ENCODE measurements at regions not wholly inside any gene's neighbourhood (a gene's known extent, or its start where the extent isn't known, plus 50 kb on each side); places are given as distances from the start of the nearest gene placed in this dataset.

DNA sequence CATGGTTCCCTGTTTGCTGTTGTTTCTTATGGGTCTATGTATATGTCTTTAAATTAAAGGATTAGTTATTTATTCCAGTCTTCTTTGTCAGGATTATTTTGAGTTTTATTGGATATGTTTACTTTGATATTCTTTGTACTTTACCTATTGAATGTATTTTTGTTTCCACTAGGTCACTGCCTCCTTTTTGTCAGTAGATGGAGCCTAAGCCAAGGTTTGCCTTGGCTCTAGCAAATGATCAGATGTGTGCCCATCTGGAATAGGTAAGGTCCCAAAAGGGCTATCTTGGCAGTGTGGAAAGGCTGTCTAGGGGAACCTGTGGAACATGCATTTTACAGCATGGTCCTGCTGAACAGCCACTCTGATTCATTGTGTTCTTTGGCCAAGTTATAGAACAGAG lies 337.3 kb upstream of the GHITM start:
- no peak for DNase-seq

DNA sequence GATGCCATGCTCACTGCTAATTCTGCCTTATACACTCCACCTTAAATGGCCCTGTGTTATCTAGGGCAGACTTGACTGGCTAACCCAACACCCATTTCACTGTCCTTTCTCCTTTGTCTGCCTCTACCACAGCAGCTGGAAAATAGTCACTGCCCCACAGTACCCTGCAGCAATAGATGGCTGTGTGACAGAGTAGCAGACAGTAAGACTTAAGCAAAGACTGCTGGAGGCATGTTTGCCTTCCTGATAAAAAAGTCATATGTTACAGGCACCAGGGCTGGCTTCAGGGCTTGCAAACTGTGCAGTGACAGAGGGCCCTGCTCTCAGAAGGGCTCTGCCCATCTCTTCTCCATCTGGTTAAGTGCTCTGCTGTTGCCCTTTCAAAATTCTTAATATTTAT lies 332.6 kb upstream of the GHITM start:
- no peak for DNase-seq

DNA sequence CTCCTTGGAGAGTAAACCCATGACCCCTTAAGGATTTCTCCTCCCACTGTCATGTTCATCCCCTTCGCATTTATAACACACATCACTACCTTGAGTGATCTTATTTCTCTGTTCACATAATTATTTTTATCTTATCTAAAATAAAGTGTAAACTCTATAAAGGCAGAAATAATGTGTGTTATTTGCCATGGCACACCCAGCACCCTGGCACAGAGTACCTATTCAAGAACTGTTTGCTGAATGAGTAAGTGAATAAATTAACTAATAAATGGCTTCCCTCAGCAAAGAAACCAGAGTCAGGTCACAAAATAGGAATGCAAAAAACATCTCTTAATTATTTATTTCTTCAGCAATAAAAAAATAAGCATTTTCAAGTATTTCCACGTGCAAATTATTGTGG lies 330.3 kb upstream of the GHITM start:
- no peak for DNase-seq

DNA sequence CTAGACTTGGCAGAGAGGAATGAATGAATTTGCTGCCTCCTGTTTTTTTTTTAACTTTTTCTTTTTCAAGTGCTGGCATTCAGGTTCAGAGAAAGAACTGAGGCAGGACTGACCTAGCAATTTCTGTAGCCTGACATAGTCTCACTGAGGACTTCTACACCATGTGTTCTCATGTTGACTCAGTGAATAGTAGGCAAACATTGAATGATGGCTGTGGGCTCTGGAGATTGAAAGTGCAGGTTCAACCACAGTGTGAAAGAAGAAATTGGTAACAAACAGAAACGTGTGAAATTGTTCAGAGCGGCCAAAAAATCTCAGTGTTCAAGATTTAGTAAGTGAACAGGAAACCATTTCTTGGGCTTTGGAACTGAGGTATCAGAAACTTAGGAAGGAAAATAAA lies 322.4 kb upstream of the GHITM start:
- DNase-seq = no peak

DNA sequence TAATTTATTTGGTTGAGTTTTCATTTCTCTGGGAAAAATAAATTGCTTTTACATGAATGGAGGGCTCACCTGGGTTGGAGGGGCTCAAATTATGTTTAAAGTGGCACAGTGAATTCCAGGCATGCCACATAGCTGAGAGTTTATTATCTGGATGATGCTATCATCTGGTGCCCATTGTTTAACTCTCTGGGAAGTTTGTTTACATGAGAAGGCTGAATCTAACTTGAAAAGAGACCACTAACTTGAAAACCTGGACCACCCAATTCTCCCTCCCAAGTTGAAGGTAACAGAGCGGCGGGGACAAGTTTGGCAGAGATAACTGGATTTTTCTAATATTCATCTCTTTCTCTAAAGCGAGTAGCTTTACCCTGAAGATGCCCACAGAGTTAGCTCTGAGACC lies 321.5 kb upstream of the GHITM start:
- DNase-seq = no peak

DNA sequence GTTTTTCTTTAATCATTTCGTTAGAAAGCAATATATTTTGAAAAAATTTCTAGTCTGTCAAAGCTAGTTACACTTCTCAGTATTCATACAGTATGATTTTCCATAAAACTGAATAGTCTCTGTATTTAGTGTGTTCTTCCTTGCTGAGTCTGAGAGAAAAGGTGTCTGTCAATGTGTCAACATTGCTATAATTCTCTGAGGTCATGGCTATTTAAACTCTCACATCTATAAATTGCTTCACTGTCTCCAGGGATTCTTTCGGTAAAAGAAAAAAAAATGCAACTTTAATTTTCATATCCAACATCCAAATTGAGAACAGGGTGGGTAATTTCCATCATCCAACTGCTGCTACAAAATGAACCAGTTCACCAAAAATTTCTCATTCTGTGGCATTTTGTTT lies 319.7 kb upstream of the GHITM start:
- no peak for DNase-seq

DNA sequence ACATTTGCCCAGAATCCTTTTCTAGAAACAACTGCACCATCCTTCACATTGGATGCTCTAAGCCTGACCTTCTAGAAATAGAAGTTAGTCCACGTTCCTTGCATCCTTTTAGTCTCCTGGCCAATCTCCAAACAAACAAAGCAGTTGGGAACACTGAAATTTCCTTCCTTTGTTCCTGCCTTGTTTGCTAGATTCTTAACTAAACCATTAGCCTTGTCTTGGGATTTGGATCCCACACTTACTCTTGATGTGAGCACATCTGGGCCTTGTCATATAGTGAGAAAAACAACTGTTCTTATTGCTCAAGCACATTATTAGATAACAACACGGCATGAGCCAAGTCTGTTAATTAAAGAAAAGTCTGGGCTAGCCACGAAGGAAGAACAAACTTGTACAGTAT lies 319.3 kb upstream of the GHITM start:
- DNase-seq = no peak

DNA sequence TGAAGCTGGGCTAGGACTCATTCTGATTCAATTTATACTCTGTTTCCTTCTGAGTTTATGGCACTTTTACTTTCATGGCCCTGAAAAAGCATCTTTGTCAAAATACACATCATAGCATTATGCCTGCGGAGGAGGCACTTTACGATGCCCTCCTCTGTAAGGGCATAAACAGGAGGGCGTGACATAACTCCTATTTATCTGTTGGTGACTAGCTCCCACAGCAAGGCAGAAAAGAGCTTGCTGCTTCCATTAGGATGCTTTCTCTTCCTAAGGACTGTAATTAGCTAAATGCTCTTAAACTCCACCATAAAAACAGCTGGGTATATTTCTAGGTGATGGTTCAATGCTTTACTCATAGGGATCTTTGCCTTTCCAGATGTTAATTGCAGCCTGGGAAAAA lies 315.2 kb upstream of the GHITM start:
- no peak for DNase-seq

DNA sequence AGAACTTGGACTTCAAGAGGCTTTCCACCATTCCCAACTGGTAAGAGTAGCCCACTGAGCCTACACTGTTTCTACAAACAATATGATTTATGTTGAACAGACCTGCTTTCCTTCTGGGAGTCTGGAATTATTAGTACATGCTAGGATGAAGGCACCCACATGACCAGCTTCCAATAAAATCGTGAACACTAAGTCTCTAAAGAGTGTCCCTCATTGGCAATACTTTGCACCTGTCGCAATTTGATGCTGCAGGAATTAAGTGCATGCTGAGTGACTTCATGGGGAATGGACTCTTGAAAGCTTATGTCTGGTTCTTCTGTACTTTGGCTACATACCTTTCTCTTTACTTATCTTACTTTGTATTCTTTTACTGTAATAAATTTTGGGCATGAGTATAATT lies 305.2 kb upstream of the GHITM start:
- no peak for DNase-seq

DNA sequence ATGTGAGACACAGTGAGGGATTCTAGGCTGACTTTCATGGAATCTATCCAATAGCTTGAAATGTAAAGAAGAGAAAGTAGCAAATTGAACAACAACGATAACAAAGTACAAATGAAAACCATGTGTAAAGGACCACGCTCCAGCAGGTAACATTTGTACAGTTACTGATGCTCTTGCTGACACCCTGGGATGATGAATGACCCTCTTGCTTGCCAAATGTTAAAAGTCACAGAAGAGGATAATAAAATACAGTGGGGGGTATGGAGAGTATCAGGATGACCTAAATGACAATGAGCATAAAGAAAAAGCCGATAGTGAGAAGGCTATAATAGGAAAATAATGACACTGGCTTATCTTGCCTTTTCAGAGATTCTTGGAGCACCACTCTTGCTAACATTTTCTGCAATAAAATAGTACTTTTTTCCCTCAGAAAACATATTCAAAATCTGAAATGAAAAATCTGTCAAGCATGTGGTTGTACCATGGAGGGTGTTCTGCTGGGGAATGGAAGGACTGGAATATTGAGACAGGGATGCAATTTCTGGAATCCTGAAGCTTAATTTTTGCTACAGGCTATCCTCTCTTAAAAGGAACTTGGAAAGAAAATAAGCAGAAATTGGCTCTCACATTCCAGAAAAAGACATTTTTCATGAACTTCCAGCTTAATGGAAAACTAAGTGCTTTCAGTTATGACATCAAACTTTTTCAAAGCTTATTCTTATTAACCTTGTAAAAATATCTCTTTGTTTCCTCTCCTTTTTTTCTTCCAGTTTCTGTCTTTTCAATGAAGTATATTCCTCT lies 303.2 kb upstream of the GHITM start:
- DNase-seq = no peak

DNA sequence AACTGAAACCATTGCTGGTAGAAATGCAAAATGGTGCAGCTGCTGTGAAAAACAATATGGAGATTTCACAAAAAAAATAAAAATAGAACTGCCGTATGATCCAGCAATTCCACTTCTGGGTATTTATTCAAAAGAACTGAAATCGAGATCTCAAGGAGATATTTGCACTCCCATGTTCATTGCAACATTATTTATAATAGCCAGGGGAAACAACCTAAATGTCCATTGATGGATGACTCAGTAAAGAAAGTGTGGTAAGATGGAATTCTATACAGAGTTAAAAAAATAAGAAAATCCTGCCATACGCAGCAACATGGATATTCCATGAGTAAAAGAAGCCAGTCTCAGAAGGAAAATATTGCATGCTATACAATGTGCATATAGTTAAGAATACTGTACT lies 290.6 kb upstream of the GHITM start:
- DNase-seq = no peak

DNA sequence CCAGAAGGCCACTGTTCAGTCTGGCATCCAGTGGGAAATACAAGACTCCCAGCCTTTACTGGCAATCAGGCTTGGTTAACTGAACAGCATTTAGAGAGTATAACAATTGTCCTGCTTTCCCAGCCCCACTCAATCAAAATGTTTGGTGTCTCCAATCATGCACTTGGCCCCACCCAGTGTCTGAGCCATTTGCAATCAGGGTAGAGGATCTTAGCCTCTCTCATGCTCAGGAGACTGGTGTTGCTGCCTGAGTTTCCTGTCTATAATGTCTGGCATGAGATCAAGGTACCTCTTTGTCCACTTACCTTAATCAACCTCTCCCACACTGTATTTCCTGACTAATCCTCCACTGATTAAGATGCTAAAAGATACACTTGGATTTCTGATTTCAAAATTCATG lies 290.2 kb upstream of the GHITM start:
- DNase-seq = no peak

DNA sequence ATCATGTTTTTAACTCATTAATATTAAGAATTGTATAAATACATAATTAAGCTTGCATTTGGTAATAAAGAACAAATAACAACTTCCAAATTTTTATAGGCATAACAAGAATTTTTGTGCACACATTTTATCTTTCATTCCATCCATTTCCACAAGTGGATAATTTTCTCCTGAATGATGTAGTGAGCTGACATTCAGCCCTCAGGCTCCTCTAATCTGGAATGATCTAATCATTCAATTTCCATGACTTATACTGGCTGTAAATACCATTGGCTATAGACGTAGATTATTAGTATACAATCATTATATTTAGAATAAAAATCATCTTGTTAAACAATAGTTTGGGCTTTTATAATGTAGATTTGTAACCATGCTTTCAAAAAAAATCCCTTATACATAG lies 287.2 kb upstream of the GHITM start:
- no peak for DNase-seq

DNA sequence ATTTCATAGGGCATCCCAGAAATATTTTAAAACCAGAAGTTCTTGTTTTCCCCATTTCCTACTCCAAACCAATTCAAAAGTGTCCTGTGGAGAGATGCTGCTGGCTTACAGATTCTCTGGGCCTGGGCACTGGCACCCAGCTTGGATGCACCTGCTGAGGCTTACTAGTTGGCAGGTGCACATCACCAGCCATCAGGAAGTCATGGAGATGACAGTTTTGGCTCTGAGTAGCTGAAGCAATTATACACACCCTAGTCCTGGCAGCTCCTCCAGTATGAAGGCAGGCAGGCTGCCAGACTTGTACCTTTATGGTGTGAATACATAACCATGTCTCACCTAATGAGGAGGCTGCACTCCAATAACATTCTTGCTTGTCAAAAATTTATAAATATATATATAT lies 276.6 kb upstream of the GHITM start:
- DNase-seq = no peak

DNA sequence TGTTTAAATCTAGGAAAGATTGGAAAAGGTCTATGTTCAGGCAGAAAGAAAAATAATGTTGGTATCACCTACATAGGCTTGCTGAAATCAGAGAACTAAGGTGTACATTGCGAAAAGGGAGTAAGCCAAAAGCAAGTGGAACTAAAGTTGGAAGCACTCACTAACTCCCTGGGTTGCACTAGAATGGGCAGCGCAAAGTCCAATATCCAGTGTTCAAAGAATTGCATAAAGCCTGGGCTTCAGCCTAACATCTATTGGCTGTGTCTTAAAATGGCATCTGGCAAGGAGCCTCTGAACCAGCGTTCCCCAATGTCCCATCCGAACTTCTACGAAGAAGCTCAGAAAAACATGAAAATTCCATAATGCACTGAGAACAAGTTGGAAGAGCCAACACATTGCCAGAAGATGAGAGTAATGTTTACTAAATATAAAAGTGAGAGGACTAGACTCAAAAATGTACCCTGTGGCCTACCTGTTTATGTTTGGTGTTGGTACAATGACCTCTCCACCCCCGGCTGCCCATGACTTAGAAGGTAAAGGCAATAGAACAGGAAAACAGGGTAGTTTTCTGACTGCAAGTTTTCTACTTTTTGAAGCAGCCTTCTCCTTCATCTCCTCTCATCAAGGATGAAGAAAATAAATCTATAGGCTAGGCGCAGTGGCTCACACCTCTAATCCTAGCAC lies 275.9 kb upstream of the GHITM start:
- DNase-seq = no peak

DNA sequence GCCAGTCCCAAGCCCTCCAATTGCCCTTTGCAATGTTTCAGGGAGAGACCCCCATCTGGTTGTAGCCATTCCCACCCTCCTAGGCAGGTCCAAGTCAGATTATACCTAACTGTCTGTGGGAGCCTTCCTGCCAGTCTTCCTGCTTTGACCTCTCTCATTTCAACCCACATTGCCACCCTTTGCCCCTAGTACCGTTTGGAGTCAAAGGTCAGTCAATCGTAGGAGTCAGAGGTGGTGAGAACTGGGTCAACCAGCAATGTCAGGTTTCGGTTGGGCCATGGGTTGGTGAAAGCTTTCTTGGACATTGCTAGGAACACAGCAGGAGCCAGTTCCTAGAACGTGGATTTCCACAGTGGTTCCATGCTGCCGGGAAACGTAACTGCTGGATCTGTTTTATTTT lies 269.4 kb upstream of the GHITM start:
- no peak for DNase-seq

DNA sequence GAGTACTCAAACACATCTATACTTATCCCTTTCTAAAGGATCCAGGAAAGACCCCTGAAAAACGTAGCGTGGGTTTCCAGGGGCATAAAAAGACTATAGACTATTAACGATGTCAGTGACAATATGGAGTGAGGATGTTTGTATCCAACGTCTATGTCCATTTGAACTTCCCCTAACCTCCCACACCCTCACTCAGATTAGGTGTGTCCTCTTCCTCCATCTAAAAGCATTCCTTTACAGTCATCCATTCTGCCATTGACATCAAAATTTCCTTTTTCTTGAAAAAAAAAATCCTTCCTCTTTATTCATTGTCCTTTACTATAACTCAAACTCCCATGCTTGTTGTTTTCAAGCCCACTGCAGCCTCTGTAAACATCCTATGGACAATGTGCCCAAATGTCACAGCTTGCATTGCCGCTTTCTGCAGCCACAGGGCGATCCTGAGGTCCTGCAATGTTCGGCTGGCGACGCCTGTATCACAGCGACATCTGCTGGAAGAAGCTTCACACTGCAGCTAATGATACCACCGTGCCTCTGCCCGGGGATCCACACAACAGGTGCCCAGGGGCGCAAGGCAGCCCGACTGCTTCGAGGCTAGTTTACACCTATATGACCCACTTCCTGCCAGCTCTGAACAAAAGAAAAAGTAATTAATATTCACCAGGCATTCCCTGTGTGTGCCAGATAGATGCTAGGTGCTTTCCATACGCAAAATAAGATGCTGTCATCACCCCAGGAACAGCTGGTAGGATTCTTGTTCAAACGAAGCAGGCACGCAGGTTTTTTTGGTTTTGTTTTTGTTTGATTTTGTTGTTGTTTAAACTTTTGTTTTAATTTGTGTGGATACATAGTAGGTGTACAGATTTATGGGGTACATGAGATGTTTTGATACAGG lies 267.9 kb upstream of the GHITM start:
- peak; percentile 4 for DNase-seq

DNA sequence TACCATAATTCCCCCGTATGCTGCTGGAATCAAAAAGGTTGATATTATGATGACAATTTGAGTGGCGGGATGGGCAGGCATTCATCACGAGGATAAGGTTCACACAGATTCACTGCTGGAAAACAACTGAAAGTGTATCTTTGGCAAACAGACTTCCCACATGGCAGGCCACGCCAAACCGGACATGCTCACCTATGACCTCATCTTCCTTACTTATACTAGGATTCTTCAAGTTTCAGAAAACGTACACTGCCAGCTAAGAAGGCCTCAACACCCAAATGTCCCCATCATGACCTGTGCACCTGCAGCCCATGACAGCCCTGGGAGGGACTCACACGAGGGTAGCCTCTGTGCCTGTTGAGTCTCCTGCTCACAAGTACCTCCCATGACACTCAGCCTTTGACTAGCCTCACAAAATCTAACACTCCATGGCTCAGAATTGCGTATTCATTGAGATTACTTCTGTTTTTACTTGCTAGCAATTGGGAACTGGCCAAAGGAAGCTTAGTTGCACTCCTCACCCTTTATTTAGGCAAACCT lies 259.0 kb upstream of the GHITM start:
- no peak for DNase-seq

DNA sequence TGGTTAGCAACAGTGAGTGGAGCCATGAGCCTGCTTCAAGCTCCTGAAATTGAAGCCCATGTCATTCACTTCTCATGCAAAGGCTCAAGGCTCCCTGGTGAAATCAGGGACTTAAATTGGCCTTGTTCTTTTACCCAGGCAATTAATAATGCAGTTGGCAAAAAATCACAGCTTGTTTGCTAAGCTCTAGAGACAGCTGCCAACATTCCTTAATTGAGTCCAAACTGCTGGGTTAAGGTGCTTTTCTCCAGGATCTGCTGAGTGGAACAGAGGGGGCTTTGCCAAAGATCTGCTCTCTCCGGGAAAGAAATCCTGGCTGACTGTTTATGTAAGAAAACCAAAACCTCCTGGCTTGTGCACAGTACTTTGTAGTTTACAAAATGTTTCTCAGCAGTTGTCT lies 257.6 kb upstream of the GHITM start:
- no peak for DNase-seq

DNA sequence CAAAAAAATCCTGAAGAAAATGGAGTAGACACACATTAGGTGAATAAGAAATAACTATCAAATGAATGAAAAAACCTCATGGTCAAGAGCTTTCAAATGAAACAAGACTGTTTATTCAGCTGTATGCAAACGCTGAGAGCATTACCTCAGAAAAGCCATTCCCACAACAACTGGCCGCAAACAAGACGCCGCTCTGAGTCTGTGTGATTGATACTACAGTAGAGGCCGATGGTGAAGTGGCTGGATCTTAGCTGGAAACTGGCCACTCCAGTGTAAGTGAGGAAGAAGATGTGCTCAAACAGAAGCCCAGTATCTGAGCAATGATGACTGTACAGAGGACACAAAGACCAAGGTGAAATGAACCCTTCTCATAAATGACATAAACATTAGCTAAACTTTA lies 252.4 kb upstream of the GHITM start:
- no peak for DNase-seq

DNA sequence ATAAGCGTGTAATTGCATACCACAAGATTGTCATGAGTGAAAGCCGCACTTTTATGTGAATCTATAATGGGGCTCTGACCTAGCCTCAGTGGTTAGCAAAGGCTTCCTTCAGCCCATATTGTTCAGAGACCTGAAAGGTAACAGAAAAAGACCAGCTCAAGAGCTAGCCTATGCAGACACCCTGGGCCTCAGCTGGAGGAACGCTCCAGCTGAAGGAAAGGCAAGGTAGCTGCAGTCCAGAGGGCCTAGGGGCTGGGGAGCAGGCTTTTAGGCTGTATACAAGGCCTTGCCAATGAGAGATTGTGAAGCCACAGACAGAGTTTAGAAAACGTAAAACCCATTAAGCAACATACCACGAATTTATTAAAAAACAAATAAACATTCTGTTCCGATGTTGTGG lies 246.6 kb upstream of the GHITM start:
- DNase-seq = no peak

DNA sequence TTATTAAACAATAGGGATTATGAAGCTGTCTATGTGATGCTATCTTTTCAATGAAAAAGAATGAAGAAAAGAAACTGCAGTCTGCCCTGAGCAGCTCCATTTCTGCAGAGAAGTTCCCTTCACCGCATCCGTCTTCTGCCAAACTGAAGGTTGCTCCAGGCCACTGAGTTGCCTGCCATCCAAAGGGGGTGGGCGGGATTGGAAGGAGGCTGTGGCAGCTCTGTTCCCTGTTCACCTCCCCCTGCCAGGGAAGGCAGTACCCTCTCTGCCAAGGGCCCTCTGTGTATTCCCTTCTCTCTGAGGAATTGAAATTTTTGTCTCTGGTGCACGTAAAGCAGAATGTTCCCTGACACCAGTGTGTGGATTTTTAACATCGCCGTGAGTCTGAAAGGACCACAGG lies 243.1 kb upstream of the GHITM start:
- DNase-seq = no peak

DNA sequence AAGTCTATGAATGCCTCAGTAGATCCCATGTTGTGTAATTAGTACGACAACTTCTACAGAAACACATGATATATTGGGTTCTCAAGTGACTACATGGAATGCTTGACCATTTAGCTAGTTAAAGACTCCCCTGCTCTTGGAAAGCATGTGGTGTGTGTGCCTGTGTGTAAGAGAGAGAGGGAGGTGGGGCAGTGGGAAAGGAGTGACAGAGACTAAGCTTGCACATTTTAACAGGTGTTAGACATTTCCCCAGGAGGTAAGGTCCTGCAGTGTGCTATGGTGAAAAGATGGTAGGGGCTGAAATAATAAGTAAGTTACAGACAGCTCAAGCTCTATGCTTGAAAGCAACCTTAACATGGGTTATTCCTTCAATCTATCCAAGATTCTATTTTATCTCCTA lies 241.7 kb upstream of the GHITM start:
- no peak for DNase-seq

DNA sequence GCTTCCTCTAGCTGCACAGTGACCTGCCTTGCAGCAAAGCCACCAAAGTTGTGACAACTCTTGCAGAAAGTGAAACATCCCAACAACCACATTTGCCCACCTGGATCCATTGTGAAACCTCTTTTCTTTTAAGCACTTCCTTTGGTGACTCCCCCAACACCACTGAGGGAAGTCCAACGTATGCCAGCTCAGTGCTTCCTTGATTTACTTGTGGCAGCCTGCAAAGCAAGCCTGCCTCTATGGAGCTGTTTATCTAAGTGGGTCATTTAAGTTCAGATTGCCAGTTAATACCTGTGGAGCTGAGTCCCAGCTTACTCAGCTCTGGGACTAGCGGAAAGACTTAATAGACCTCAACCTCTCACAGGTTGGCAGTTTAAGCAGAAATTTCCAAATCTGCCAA lies 230.8 kb upstream of the GHITM start:
- DNase-seq = no peak

Data from NCI-H526 treated with DMSO at 0.1 percent for 48 hours (cell line).